ENCODE measurements at regions not wholly inside any gene's neighbourhood (a gene's known extent, or its start where the extent isn't known, plus 50 kb on each side); places are given as distances from the start of the nearest gene placed in this dataset.

DNA sequence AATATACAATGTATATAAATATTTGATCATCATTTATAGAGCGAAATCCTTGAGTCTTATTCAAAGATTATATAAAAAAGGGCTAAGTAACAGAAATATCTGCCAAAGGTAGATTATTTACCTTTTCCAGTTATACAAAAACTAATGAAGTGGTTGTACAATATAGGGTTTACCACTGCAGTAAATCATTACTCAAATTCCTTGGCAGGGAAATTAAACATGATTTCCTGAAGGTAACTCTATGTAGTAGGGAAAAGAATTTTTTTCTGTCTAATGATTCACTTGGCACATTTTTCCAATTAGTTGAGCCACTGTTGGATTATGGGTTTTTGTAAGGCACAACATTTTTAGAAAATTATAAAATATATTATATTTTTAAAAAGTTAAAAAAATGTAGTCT lies 129.6 kb downstream of the NR2F2 start:
- TF ChIP-seq, protein P1, sequence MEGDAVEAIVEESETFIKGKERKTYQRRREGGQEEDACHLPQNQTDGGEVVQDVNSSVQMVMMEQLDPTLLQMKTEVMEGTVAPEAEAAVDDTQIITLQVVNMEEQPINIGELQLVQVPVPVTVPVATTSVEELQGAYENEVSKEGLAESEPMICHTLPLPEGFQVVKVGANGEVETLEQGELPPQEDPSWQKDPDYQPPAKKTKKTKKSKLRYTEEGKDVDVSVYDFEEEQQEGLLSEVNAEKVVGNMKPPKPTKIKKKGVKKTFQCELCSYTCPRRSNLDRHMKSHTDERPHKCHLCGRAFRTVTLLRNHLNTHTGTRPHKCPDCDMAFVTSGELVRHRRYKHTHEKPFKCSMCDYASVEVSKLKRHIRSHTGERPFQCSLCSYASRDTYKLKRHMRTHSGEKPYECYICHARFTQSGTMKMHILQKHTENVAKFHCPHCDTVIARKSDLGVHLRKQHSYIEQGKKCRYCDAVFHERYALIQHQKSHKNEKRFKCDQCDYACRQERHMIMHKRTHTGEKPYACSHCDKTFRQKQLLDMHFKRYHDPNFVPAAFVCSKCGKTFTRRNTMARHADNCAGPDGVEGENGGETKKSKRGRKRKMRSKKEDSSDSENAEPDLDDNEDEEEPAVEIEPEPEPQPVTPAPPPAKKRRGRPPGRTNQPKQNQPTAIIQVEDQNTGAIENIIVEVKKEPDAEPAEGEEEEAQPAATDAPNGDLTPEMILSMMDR (tag by site-specific recombination; IDR thresholded peaks at IDR 0.05) = no peak
- TF ChIP-seq ZNF366 (tag by site-specific recombination; conservative IDR thresholded peaks at IDR 0.05) = no peak
- no peak for TF ChIP-seq ZNF121 (tag by site-specific recombination; IDR thresholded peaks at IDR 0.05)
- TF ChIP-seq, protein P2, sequence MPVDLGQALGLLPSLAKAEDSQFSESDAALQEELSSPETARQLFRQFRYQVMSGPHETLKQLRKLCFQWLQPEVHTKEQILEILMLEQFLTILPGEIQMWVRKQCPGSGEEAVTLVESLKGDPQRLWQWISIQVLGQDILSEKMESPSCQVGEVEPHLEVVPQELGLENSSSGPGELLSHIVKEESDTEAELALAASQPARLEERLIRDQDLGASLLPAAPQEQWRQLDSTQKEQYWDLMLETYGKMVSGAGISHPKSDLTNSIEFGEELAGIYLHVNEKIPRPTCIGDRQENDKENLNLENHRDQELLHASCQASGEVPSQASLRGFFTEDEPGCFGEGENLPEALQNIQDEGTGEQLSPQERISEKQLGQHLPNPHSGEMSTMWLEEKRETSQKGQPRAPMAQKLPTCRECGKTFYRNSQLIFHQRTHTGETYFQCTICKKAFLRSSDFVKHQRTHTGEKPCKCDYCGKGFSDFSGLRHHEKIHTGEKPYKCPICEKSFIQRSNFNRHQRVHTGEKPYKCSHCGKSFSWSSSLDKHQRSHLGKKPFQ (tag by site-specific recombination; IDR thresholded peaks at IDR 0.05) = no peak
- TF ChIP-seq, protein P3, sequence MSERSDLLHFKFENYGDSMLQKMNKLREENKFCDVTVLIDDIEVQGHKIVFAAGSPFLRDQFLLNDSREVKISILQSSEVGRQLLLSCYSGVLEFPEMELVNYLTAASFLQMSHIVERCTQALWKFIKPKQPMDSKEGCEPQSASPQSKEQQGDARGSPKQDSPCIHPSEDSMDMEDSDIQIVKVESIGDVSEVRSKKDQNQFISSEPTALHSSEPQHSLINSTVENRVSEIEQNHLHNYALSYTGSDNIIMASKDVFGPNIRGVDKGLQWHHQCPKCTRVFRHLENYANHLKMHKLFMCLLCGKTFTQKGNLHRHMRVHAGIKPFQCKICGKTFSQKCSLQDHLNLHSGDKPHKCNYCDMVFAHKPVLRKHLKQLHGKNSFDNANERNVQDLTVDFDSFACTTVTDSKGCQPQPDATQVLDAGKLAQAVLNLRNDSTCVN (tag by site-specific recombination; optimal IDR thresholded peaks at IDR 0.05) = no peak
- TF ChIP-seq MZF1 (tag by site-specific recombination; IDR thresholded peaks at IDR 0.05; ENCODE audit: borderline replicate concordance) = no peak
- TF ChIP-seq ZNF777 (tag by site-specific recombination; IDR thresholded peaks at IDR 0.05; ENCODE audit: borderline replicate concordance) = no peak
- TF ChIP-seq, protein P4, sequence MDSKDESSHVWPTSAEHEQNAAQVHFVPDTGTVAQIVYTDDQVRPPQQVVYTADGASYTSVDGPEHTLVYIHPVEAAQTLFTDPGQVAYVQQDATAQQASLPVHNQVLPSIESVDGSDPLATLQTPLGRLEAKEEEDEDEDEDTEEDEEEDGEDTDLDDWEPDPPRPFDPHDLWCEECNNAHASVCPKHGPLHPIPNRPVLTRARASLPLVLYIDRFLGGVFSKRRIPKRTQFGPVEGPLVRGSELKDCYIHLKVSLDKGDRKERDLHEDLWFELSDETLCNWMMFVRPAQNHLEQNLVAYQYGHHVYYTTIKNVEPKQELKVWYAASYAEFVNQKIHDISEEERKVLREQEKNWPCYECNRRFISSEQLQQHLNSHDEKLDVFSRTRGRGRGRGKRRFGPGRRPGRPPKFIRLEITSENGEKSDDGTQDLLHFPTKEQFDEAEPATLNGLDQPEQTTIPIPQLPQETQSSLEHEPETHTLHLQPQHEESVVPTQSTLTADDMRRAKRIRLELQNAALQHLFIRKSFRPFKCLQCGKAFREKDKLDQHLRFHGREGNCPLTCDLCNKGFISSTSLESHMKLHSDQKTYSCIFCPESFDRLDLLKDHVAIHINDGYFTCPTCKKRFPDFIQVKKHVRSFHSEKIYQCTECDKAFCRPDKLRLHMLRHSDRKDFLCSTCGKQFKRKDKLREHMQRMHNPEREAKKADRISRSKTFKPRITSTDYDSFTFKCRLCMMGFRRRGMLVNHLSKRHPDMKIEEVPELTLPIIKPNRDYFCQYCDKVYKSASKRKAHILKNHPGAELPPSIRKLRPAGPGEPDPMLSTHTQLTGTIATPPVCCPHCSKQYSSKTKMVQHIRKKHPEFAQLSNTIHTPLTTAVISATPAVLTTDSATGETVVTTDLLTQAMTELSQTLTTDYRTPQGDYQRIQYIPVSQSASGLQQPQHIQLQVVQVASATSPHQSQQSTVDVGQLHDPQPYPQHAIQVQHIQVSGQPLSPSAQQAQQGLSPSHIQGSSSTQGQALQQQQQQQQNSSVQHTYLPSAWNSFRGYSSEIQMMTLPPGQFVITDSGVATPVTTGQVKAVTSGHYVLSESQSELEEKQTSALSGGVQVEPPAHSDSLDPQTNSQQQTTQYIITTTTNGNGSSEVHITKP (tag by site-specific recombination; IDR thresholded peaks at IDR 0.05) = no peak
- no peak for TF ChIP-seq ZNF223 (tag by site-specific recombination; IDR thresholded peaks at IDR 0.05)
- no peak for TF ChIP-seq ZNF768 (tag by site-specific recombination; IDR thresholded peaks at IDR 0.05)
- no peak for TF ChIP-seq ZNF544 (tag by site-specific recombination; IDR thresholded peaks at IDR 0.05)
- TF ChIP-seq ZNF24 (tag by site-specific recombination; IDR thresholded peaks at IDR 0.05) = no peak

All from HEK293 (cell line).